ENCODE measurements at regions not wholly inside any gene's neighbourhood (a gene's known extent, or its start where the extent isn't known, plus 50 kb on each side); places are given as distances from the start of the nearest gene placed in this dataset.

DNA sequence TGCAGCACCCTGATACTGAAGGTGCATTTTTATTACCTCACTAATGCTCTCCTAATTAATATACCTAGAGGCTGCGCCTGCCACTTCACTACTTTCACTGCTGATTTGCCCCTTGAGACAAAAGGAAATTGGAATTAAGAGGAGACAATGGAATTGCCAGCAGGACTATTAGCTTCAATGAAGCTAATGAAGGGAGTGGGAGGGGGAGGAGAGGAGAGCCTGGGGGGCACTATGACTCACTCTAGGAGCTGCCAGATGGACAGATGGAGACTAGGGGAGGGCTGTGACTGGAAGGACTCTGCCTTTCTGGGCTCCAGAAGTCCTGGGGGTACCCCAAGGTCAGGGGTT is 102.8 kb upstream of the DRD2 start:
- CTCF ChIA-PET, result no interaction called here
- Mint-ChIP-seq H3K27ac (no peak overlapping the region), H3K9me3 (ENCODE audit: insufficient read depth) (no peaks in the 10 kb centered on the region), H3K4me1 (ENCODE audit: low read depth) (peaks cover 11% of the 10 kb centered on the region), H3K4me3 (no peak overlapping the region), H3K36me3 (ENCODE audit: low read depth) (no peaks in the 10 kb centered on the region), H3K27me3 (ENCODE audit: low read depth) (peaks cover 7% of the 10 kb centered on the region)
- POLR2A ChIA-PET, result no interaction called here
- ATAC-seq, result no peak
- no peak for DNase-seq

DNA sequence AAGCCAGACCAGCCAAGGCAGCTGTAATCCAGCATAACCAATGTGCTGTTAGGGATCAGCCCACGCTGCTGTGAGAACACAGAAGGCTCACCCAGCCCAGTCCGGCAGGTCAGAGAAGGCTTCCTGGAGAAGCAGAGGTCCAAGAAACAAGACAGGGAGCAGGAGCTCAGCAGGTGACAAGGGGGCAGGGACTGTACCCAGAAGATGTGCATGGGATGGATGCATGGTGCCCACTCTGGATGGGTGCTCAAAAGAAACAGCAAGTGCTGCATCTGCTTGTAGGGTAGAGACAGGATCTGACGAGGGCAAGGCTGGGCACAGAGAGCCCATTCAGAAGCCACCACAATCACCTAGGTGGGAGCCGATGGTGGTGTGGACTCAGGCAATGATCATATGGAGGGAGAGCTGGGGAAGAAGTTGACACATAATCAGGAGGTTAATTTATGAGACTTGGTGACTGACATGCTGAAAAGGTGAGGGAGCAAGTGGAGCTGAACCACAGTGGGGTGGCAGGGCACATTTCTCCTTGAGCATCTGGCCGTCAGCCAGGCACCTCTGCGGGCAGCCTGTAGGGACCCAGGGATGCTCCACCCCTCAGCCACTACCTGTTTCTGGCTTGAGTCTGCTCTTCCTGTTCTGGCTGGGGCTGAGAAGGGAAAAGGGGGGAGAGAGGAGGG is 102.3 kb upstream of the DRD2 start:
- no peak for DNase-seq

DNA sequence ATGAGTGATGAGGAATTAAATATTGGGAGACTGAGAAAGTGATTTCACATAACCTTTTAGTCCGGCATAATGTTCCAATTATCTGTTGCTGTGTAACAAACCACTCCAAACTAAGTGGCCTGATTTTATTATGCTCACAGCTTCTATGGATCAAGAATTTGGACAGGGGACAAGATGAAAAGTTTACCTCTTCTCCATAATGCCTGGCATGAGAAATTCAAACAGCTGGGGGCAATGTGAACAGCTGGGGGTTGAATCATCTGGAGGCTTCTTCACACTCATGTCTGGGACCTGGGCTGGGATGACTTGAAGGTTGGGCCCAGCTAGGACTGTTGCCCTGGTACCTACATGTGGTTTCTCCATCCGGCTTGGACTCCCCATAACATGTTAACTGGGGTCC is 99.4 kb upstream of the DRD2 start:
- POLR2A ChIA-PET, result no interaction called here
- H3K4me3 Mint-ChIP-seq, result no peak overlapping the region
- DNase-seq (no peak), ATAC-seq (no peak)
- H3K27me3 Mint-ChIP-seq (ENCODE audit: low read depth), result peaks cover 20% of the 10 kb centered on the region
- H3K27ac Mint-ChIP-seq, result no peak overlapping the region
- H3K36me3 Mint-ChIP-seq (ENCODE audit: low read depth), result no peaks in the 10 kb centered on the region
- no peaks in the 10 kb centered on the region for H3K9me3 Mint-ChIP-seq (ENCODE audit: insufficient read depth)
- H3K4me1 Mint-ChIP-seq (ENCODE audit: low read depth), result peaks cover 11% of the 10 kb centered on the region
- CTCF ChIA-PET, result no interaction called here

More for the DNA sequence above, 102.3 kb upstream of the DRD2 start:
- no peak for ATAC-seq
- Mint-ChIP-seq H3K4me3 (no peak overlapping the region), H3K4me1 (ENCODE audit: low read depth) (peaks cover 11% of the 10 kb centered on the region), H3K27me3 (ENCODE audit: low read depth) (peaks cover 8% of the 10 kb centered on the region), H3K9me3 (ENCODE audit: insufficient read depth) (no peaks in the 10 kb centered on the region), H3K27ac (no peak overlapping the region), H3K36me3 (ENCODE audit: low read depth) (no peaks in the 10 kb centered on the region)
- ChIA-PET POLR2A (no interaction called here), CTCF (no interaction called here)

DNA sequence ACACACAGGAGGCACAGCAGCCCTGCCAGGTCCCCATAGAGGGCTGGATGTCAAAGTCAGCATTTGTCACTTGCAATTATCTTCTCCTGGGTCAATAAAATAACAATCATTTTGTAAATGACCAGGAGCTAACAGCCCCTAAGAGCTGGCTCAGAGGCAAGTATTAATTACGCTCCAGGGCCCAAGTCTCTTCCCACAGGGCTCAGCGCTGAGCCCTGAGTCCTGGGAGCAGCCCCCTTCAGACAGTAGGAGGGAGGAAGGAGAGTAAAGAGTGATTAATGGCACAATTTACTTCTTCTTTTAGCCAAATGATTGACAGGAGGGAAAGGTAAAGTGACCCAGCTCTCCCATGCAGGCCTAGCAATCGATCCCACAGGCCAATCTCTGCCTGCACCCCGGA is 99.0 kb upstream of the DRD2 start:
- ChIA-PET POLR2A (no interaction called here), CTCF (no interaction called here)
- DNase-seq, result no peak
- no peak for ATAC-seq
- Mint-ChIP-seq H3K27ac (no peak overlapping the region), H3K27me3 (ENCODE audit: low read depth) (peaks cover 20% of the 10 kb centered on the region), H3K4me1 (ENCODE audit: low read depth) (peaks cover 11% of the 10 kb centered on the region), H3K36me3 (ENCODE audit: low read depth) (no peaks in the 10 kb centered on the region), H3K4me3 (no peak overlapping the region), H3K9me3 (ENCODE audit: insufficient read depth) (no peaks in the 10 kb centered on the region)

DNA sequence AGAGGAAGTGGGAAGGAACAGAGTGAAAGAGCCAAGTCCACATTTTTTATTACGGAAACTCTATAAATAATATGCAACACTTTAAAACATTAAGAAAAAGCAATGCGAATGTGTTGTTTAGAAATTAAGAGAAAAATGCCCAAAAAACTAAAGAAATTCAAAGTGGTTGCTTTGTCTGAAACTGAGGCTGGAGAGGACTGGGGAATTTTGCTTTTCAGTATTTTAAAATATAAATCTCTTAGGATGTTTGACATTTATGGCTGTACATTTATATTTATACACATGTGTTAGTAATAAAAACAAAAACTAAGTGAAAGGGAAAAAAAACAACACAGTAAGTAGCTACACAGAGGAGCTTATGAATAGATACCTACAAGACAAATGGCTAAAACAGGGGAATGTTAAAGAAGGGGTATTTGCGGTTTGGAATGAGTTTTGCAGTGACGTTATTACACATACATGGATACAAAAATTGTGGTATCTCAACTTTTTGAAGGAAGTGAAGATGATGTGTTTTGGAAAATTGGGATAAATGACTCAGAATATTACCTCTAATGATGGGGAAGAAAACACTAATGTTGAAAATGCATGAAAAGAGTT is 97.0 kb upstream of the DRD2 start:
- H3K27ac Mint-ChIP-seq, result no peak overlapping the region
- DNase-seq (no peak), ATAC-seq (no peak)
- peaks cover under 1% of the 10 kb centered on the region for H3K4me1 Mint-ChIP-seq (ENCODE audit: low read depth)
- ChIA-PET POLR2A (no interaction called here), CTCF (interaction anchor here (1.0 kb wide), 1 partner anchor 224 kb away, joined by 3 read pairs; no protein-coding TSS in a partner anchor)
- no peaks in the 10 kb centered on the region for H3K36me3 Mint-ChIP-seq (ENCODE audit: low read depth)
- peaks cover 20% of the 10 kb centered on the region for H3K27me3 Mint-ChIP-seq (ENCODE audit: low read depth)
- H3K4me3 Mint-ChIP-seq, result no peak overlapping the region
- H3K9me3 Mint-ChIP-seq (ENCODE audit: insufficient read depth), result no peaks in the 10 kb centered on the region

DNA sequence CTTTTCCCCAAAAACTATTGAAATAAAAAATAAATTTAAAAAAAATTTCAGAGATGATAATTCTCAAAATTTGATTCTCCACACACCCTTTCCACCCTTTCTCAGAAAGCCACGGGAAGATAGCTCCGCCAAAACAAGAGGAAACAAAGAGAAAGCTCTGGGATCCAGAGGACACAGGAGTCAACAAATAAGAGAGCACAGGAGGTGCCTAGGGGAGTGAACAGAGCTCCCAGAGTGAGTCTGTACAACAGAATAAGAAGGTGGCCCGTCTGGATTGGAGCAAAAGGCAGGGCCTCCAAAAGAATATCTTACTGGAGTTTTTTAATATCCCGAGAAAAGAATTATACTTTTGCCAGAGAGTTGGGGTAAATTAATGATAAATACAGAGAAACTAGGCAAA is 96.3 kb upstream of the DRD2 start:
- no peaks in the 10 kb centered on the region for H3K9me3 Mint-ChIP-seq (ENCODE audit: insufficient read depth)

DNA sequence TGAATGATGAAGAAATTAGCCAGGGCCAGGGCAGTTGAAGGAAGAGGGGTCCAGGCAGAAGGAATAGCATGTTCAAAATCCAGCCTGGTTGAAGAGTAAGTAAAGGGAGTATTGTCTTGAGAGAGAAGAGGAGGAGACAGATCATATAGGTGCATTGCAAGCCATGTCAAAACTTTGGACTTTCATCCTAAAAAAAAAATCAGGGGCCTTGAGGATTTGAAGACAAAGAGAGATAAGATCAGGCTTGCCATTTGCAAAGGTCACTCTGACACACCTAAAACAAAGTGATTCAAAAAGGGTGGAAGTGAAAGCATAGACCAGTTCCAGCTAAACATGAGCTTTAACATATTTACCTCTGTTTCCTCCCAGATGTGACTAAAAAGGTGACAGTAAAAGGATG is 95.7 kb upstream of the DRD2 start:
- CTCF ChIA-PET, result interaction anchor here (1.0 kb wide), 1 partner anchor 258 kb away, joined by 3 read pairs; no protein-coding TSS in a partner anchor
- H3K27ac Mint-ChIP-seq, result no peak overlapping the region
- no peak overlapping the region for H3K4me3 Mint-ChIP-seq
- no peak for DNase-seq
- H3K4me1 Mint-ChIP-seq (ENCODE audit: low read depth), result no peaks in the 10 kb centered on the region
- no peak for ATAC-seq
- H3K27me3 Mint-ChIP-seq (ENCODE audit: low read depth), result peaks cover 18% of the 10 kb centered on the region
- H3K36me3 Mint-ChIP-seq (ENCODE audit: low read depth), result no peaks in the 10 kb centered on the region
- no peaks in the 10 kb centered on the region for H3K9me3 Mint-ChIP-seq (ENCODE audit: insufficient read depth)
- POLR2A ChIA-PET, result no interaction called here

More for the DNA sequence above, 96.3 kb upstream of the DRD2 start:
- Mint-ChIP-seq H3K4me3 (no peak overlapping the region), H3K36me3 (ENCODE audit: low read depth) (no peaks in the 10 kb centered on the region), H3K4me1 (ENCODE audit: low read depth) (no peaks in the 10 kb centered on the region), H3K27ac (no peak overlapping the region), H3K27me3 (ENCODE audit: low read depth) (peaks cover 20% of the 10 kb centered on the region)
- ATAC-seq, result no peak
- DNase-seq, result no peak
- ChIA-PET CTCF (interaction anchor here (1.0 kb wide), 1 partner anchor 258 kb away, joined by 3 read pairs; no protein-coding TSS in a partner anchor), POLR2A (no interaction called here)

DNA sequence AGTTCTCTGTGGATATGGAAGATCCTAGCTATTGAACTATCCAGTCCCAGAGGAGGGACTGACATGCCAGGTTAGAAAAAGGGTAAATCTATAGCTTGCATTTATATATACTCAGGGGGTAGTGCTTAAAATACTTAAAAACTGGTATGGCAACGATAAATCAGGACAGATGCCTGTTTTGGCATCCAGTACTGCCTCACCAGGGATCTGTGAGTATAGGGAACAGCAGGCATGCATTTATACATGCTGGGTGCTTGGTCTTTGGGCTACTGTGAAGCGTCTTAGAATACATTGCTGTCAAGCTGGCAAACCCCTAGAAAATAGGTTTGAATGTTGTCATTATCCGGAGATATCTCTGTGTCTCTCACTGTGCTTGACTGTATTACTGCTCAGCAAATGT is 94.2 kb upstream of the DRD2 start:
- POLR2A ChIA-PET, result no interaction called here
- Mint-ChIP-seq H3K27ac (no peak overlapping the region), H3K9me3 (ENCODE audit: insufficient read depth) (no peaks in the 10 kb centered on the region), H3K4me3 (no peak overlapping the region), H3K36me3 (ENCODE audit: low read depth) (no peaks in the 10 kb centered on the region), H3K4me1 (ENCODE audit: low read depth) (no peaks in the 10 kb centered on the region), H3K27me3 (ENCODE audit: low read depth) (peaks cover 20% of the 10 kb centered on the region)
- no peak for DNase-seq
- CTCF ChIA-PET, result no interaction called here
- ATAC-seq, result no peak

DNA sequence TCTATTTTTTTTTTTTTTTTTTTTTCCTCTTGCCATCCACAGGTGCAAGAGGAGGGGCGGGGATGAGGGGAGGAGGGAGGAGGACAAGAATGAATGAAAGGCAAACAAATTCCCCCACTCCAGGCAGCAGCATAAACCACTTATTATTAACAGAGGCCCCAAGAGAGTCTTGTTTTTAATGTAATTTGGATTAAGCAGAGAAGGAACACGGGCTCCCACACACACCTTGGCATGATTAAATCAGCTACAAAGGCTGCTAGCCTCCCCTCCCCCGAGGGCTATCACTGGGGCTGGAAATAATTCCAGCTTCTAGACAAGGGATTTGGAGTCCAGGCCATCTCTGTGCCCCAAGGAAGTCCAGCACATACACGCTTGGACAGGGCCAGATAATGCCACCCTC is 93.4 kb upstream of the DRD2 start:
- Mint-ChIP-seq H3K27me3 (ENCODE audit: low read depth) (peaks cover 18% of the 10 kb centered on the region), H3K27ac (no peak overlapping the region), H3K36me3 (ENCODE audit: low read depth) (no peaks in the 10 kb centered on the region), H3K4me3 (no peak overlapping the region), H3K4me1 (ENCODE audit: low read depth) (no peaks in the 10 kb centered on the region), H3K9me3 (ENCODE audit: insufficient read depth) (no peaks in the 10 kb centered on the region)
- POLR2A ChIA-PET, result no interaction called here
- CTCF ChIA-PET, result no interaction called here
- no peak for DNase-seq
- ATAC-seq, result no peak

DNA sequence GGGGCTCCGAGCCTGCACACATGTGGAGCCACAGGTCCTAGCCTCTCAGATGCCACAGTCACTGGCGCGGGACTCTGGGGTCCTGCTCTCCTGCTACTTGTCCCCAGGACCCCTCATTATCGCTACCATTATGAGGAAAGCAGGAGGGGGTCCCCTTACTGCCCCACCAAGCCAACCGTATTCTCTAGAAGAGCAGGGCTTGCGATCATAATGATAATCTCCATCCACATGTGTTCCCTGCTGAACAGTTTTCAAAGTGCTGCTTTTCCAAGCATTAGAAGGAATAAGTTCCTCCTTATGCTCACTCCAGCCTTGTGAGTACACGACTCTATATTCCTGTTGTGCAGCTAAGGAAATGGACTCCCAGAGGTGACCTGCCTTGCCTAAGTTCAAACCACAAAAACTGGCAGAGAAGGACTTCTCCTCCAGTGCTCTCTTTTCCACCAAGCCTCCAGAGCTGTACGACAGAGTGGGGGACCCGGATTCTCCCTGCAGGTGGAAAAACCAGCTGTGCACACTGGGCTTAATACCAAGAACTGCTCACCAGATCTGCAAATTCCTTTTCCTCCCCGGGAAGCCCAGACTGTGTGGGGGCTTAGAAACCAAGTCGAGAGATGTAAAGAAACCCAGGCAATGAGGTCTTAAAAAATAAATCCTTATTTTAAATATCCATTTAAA is 92.8 kb upstream of the DRD2 start:
- Mint-ChIP-seq H3K4me3 (no peak overlapping the region), H3K4me1 (ENCODE audit: low read depth) (no peaks in the 10 kb centered on the region), H3K27me3 (ENCODE audit: low read depth) (peaks cover 16% of the 10 kb centered on the region), H3K27ac (no peak overlapping the region), H3K36me3 (ENCODE audit: low read depth) (no peaks in the 10 kb centered on the region), H3K9me3 (ENCODE audit: insufficient read depth) (no peaks in the 10 kb centered on the region)
- ChIA-PET CTCF (no interaction called here), POLR2A (no interaction called here)
- no peak for DNase-seq
- ATAC-seq, result no peak

DNA sequence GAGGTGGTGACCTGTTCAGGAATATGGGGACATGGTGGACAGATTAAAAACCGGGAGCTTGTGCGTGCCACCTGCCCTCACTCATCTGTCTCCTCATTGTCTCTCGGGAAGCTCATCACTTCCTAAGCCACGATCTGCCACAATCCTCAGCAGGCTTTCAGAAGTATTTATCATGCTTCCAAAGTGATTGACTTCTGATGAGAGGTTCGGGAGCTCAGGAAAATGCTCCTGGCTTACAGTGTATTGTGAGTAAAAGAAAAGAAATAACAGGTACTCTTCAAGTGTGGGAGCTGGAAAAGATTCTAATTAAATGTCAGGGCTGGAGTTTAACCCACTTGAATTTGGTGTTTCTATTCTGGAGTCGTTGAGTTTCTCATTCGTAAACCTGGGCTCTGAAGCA is 91.9 kb upstream of the DRD2 start:
- H3K9me3 Mint-ChIP-seq (ENCODE audit: insufficient read depth), result no peaks in the 10 kb centered on the region
- H3K27ac Mint-ChIP-seq, result no peak overlapping the region
- no peaks in the 10 kb centered on the region for H3K36me3 Mint-ChIP-seq (ENCODE audit: low read depth)
- POLR2A ChIA-PET, result no interaction called here
- CTCF ChIA-PET, result no interaction called here
- ATAC-seq, result no peak
- peaks cover 17% of the 10 kb centered on the region for H3K27me3 Mint-ChIP-seq (ENCODE audit: low read depth)
- no peaks in the 10 kb centered on the region for H3K4me1 Mint-ChIP-seq (ENCODE audit: low read depth)
- no peak overlapping the region for H3K4me3 Mint-ChIP-seq
- no peak for DNase-seq

DNA sequence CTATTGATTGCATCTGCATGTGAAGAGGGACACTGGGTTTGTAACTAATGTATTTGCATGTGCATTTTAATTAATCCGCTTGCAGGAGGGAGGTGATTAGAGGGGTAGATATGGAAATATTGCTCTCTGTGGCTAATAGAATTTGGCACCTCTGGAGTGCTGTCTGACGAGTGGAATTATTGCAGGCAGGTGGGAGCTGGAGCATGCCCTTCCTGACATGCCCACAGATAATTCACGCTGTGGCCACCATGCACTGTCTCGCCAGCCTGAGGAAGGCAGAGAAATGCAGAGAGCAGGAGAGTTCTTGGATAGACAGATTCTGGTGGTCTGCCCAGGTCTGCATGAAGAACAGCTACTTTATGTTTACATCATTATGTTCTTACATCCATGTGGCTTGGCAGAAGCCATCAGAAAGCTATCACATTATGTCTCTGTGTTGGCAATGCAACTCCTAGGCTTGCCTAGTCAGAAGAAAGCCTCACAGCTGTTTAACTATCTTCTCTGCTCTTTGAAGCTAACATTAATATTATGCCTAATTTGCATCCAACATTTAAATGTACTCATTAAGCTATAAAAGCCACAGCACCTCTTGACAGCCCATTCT is 89.4 kb upstream of the DRD2 start:
- CTCF ChIA-PET, result no interaction called here
- no peaks in the 10 kb centered on the region for H3K9me3 Mint-ChIP-seq (ENCODE audit: insufficient read depth)
- POLR2A ChIA-PET, result no interaction called here
- H3K4me3 Mint-ChIP-seq, result no peak overlapping the region
- DNase-seq (no peak), ATAC-seq (no peak)
- H3K27ac Mint-ChIP-seq, result no peak overlapping the region
- peaks cover 11% of the 10 kb centered on the region for H3K27me3 Mint-ChIP-seq (ENCODE audit: low read depth)
- no peaks in the 10 kb centered on the region for H3K4me1 Mint-ChIP-seq (ENCODE audit: low read depth)
- H3K36me3 Mint-ChIP-seq (ENCODE audit: low read depth), result no peaks in the 10 kb centered on the region
